Hippocampal formation (tissue), 2 donors: ENCODE measurements at regions not wholly inside any gene's neighbourhood (a gene's known extent, or its start where the extent isn't known, plus 50 kb on each side); places are given as distances from the start of the nearest gene placed in this dataset.
"Not testable (repeated sequence)": the region's sequence is repeated elsewhere in the genome, so short reads cannot be mapped to it uniquely, and the experiment has no call there.

Experiments used
- DNase-seq, 2 donors: peaks; one replicate each; lab custom pipeline; 2025; lab: John Stamatoyannopoulos, UW

DNA sequence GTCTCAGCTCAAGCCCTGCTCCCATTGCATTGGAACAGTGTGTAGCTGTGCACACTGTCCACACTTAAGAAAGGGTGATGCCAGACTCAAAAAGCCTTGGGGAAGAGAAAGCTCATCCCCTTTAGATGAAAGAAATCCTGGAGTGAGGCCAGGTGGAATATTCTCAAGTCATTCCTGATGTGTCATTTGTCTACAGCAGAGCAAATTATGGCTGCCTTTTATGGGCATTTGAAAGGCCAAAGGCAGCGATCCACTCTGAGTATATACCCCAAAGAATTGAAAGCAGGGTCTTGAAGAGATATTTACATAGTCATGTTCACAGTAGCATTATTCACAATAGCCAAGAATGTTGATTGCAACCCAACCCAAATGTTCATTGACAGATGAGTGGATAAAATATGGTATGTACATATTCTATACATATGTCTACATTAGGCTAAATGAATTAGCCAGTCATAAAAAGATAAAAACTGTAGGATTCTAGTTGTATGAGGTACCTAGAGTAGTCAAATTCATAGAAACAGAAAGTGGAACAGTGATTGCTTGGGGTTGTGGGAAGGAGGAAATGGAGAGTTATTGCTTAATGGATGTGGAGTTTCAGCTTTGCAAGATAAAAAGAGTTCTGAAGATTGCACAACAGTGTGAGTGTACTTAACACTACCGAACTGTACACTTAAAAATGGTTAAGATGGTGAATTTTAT, 214.9 kb downstream of the KCNRG start:
- no peak for DNase-seq

DNA sequence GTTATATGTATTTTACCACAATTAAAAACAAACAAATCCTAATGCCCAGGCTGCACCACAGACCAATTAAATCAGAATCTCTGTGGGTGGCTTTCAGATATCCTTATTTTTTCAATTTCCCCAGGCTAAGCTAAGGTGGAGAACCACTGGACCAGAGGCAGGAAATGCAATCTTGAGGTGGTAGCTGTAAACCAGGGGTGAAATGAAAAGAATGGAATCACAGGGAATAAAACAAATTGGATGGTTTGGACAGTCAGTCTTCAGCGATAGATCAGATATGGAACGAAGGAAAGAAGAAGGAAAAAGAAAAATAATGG, 215.4 kb downstream of the KCNRG start:
- DNase-seq: no peak

DNA sequence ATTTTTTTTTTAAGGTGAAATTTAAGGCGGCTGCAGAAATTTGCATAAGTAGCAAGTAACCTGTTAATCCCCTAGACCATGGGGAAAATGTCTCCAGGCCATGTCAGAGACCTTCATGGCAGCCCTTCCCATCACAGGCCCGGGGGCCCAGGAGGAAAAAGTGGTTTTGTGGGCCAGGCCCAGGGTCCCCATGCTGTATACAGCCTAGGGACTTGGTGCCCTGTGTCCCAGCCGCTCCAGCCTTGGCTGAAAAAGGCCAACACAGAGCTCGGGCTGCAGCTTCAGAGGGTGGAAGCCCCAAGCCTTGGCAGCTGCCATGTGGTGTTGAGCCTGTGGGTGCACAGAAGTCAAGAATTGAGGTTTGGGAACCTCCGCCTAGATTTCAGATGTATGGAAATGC, 218.3 kb downstream of the KCNRG start:
- DNase-seq: not testable (repeated sequence)

DNA sequence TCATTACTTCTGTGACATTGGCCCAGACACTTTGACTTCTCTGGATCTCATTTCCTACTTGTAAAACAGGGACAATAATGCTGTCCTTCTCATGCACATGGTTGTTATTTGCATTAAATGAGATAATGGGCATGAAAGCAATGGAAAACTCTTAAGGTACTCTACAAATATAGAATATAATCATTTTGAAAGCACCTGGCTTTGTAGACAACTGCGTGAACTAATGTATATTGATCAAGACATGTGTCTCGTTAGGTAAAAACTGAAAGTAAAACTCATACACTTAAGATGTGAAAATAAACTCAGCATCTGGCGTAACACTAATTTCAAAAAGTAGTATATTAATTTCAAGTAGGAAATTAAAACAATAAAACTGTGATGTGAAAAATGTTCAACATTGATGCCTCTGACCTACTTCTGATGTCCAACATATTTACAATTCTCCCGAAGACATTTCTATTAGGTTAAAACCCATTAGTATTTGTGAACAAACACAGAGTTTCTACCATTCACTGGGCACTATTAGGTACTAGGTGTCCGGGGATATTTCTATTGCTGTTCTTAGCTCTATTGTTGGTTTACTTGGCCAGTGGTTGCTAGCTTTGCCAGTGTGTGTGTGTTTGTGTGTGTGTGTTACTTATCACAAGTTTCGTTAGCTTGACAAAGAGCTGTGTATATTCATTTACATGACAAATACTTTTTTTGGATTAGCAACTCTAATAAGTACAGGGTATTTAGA, 220.5 kb downstream of the KCNRG start:
- no peak for DNase-seq

DNA sequence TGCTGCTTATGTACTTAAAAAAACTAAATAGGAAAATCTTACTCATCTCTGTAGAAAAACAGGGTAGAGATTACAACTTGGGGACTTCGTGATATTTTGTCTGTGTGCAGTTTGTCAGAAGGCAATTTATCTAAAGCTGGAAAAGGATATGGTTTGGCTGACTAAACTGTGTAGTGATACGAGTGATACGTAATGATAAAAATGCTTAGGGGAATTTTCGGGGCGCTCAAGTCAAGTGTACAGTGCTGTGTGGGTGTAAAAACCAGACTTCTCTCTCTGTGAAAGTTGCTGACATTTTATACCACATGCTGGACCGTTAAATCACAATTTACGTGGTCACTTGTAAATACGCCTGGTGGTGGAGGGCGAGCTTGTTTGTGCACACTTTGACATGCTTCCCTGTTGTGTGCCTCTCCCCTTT, 221.7 kb downstream of the KCNRG start:
- no peak for DNase-seq

DNA sequence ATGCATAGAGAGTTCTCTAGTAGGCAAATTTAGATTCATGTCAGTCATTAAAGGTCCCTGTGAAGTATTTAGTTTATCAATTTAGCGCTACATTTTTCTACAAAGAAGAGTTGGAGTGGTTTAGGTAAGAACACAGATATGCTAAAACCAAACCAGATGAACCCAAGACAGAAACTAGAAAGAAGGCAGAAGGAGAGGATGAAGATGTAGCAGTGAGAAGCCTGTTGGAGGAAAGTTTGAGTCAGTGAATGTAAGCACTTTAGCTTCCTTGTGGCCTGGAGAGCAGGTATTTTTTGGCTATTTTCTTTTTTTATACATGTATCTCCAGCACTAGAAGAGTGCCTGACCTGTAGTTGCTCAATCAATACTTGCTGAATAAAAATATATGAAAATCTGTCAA, 223.7 kb downstream of the KCNRG start:
- no peak for DNase-seq

DNA sequence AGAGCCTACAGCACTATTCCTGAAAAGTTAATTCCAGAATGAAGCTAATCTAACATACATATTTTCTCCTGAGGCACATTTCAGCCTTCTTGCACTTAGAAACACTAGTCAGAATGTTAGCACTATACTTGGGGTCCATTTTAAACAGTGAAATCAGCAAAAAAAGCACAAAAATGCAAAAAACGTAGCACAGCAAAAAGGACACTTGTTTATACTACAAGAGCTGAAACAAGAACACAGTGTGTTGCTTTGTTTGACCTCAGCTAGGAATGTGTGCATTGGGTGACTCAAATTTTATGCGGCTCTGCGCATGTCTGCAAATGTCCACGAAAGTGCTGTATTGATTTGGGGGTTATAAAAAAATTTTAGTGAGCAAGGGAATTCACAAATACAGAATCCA, 226.2 kb downstream of the KCNRG start:
- no peak for DNase-seq

DNA sequence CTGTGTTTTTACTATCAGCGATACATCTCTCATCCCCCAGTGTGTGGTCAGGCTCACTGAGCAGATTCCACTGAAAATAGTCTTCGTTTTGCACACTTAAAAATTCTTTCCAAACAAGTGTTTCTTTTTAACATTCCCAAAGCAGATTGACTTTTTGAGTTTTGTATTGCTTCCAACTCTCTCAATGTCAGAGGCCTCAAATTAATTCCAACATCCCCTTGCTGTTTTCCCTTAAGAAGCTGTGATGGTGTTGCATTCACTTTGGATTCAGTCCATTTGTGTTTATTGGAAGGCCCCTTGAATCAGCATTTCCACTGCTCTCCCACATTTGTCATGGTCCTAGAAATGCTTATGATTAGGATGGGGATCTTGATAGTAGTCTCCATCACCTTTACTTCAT, 228.7 kb downstream of the KCNRG start:
- DNase-seq: no peak

DNA sequence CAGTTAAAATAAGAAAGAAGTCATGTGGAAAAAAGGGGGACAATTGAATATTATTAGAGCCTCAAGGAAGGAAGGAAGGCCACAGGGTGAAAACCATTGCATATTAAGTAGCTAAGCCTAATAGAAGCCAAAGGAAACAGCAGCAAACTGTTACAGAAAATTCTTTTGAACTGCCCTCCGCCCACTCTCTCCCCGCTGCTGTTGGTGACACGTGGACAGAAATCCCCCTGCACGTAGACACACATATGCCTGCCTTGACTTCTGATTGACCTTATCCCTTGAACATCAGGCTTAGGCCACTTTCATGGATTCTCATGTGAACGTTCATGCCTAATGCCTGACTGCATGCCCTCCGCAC, 229.1 kb downstream of the KCNRG start:
- no peak for DNase-seq

DNA sequence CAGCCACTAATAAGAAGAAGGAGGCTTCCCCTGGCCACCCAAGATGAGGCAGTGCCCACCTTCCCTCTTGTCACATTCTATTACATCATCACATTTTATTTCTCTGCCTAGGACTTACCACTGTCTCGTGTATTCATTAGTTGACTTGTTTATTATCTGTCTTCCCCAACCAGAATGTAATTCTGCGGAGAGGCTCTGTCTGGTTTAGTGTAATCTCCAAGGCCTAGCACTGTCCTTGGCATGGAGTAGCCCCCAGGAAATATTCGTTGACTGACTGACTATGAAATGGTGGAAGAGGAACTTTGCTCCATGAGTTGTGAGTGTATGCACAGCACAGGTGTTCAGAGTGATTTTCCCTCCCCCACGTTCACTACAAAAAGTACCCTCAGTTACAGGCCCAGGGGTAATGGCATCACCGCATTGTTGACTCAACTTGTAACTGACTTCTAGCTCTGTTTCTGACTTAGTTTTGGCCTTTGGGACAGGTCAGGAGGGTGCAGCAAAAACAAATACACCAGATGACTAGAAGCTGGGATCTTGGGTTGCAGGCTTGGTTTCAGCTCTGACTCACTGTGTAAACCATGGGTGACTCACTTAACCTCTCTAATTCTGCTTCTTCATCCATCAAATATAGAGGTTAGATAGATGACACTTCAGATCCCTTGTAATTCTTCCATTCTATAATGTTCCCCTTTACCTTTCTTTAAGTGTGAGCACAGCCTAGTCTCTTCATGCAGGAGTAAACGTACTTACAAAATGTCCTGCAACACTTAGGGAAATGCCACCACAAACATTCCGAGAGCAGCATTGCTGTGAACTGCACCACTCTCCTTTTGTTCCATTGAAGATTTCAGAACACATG, 229.7 kb downstream of the KCNRG start:
- DNase-seq: no peak

DNA sequence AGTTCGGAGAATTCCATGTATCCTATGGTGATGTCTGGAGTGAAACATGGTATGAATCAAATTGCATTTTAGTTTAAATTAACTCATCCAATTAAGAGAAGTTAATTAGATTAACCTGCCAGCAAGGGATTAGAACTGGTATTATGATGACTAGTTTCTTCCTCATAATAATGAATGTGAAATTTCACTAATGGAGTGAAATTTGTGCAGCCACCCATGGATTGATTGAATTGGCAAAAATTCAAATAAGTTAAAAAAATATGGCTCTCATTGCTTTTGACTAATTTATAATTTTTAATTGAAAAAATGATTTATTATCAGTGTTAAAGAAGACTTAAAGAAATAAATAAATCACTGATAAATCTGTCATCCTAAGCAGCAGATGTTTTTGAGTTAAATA, 232.0 kb downstream of the KCNRG start:
- no peak for DNase-seq

DNA sequence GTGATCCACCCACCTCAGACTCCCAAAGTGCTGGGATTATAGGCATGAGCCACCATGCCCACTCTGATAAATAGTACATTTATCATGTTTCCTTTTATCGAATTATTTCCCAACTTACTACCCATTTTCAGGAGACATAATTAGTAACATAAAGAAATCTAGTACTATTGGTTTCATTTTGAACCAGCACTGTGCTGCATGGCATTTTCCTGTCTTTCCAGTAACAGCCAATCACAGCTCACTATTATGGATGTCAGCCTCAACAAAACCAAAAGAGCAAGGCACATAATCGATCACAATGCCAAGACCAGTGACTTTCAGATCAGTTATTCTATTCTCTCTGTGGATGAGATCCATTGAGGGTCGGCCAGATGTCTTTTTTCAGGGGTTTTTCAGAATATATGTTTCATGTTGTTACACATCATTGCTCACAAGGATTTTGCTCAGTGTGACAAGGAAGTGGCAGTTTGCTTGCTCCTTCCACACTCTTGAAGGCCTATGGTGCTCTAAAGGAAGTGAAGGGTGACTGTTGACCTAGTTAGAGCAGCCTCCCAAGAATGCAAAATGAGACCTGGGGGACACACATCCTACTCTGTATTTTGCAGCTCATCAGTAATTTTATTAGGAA, 233.4 kb downstream of the KCNRG start:
- DNase-seq: no peak

DNA sequence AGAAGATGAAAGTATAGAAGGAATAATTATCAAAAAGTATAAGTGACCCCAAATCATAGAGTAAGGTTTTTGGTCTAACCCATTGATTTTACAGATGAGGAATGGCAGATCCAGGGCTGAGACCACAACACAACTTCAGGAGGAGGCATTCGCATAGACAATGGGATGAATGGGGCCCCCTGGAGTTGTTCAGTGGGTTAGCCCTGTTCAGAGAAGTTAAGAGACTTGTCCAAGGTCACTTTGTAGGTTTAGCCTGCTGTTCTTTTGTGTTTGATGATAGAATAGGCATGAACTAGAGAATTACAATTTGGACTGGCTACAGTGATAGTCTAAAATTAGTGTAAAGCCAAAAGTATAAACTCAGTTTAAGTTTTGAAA, 233.9 kb downstream of the KCNRG start:
- DNase-seq: no peak

DNA sequence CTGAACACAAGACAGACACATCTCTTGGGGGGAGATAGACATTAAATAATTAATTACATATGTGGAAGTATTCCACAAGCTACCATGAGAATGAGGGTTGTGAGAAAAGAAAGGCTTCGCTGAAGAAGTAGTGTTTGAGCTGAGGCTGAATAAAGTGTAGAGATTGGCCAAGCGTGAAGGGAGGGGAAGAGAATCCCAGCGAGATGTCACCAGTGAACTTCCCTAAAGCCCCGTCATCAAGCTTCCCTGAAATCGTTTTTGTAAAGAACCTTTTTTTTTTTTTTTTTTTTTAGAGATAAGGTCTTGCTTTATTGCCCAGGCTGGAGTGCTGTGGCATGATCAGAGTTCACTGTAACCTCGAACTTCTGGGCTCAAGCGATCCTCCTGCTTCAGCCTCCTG, 235.2 kb downstream of the KCNRG start:
- no peak for DNase-seq

DNA sequence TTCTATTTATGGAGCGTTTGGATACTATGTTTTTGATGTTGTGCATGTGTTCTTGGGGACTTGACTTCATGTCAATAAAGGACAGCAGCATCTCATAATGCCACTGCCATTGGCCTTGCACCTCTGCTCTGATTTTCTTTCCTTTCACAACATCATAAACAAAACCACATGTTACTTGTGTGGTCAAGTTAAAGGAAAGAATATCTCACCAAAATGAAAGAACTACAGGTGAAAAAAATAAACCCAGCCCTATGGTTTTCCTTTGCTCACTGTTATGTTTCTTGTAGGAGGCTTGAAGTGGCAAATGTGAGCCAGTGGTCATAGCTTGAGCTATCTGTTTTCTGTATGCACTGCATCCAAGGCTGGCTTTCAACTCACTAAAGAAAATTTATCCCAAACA, 240.4 kb downstream of the KCNRG start:
- no peak for DNase-seq

DNA sequence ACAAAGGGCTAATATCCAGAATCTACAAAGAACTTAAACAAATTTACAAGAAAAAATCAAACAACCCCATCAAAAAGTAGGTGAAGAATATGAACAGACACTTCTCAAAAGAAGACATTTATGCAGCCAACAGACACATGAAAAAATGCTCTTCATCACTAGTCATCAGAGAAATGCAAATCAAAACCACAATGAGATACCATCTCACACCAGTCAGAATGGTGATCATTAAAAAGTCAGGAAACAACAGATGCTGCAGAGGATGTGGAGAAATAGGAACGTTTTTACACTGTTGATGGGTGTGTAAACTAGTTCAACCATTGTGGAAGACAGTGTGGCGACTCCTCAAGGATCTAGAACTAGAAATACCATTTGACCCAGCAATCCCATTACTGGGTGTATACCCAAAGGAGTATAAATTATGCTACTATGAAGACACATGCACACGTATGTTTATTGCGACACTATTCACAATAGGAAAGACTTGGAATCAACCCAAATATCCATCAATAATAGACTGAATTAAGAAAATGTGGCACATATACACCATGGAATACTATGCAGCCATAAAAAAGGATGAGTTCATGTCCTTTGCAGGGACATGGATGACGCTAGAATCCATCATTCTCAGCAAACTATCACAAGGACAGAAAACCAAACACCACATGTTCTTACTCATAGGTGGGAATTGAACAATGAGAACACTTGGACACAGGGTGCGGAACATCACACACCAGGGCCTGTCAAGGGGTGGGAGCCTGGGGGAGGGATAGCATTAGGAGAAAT, 241.5 kb downstream of the KCNRG start:
- not testable (repeated sequence) for DNase-seq

DNA sequence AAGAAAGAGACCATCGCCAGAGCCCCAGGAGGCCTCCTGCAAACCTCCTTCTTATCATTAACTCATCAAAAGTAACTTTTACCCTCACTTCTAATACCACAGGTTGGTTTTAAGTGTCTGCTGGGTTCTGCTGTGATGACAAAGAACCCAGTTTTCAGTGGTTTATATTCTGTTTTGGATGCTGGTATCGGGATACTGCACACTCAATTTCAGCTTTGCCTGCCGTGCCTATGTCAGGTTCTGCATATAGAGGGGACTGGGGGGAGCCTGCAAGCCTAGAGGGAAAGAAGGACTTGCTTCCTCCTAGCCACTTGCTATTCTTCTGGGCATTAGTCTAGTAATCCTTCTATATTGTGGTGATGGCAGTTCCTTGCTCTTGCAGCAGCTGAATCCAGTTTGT, 242.4 kb downstream of the KCNRG start:
- DNase-seq: no peak

DNA sequence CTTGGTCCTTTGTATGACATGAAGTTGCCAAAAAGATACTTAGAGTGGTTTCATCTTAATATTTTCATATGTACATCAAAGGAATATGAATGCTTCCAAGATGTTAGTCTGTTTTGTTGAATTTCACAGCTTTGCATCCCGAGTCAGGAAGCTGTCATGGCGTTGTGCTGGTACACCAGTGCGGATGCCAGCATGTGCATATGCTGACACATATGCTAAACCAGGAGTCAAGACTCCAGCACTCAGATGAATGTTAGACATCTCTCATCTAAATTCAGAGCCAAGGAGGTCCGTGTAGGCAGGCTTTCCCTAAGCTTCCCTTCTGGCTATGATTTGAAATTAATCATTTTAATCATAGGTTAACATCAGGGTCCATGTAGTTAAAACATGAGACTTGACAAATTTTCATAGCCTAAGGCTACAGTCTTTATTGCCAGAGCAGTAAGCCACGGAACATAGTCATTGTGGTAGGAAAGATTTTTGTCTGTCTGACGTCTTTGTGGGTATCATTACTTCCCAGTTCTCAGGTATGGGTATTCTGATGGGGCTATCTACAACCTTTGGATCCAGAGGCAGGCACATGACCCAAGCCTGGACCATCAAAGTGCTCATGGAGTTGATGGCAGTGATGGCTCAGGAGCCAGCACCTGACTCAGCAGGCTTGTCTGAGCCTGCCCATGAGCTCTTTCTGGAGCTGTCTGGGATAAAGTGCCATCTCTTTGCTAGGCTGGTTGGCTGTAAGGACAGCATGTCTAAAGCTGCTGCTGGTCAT, 246.1 kb downstream of the KCNRG start:
- DNase-seq: no peak

DNA sequence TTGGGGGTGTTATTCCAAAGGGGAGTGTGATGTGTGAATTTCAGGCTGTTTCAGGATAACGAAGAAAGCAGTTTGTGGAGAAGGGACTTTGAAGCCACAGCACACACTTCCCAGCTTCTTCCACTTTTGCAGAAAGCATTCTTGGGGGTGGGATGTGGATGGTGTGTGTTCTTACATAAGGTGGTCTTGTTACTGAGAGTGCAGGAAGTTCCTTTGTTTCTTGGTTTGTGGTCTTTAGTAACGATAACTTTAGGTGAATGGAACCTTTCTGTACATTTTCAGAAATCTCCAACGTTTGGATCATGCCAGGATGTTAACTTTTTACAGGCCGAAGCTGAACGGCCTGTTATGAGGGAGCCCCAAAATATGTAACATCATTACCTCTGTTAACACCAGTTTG, 251.8 kb downstream of the KCNRG start:
- no peak for DNase-seq

DNA sequence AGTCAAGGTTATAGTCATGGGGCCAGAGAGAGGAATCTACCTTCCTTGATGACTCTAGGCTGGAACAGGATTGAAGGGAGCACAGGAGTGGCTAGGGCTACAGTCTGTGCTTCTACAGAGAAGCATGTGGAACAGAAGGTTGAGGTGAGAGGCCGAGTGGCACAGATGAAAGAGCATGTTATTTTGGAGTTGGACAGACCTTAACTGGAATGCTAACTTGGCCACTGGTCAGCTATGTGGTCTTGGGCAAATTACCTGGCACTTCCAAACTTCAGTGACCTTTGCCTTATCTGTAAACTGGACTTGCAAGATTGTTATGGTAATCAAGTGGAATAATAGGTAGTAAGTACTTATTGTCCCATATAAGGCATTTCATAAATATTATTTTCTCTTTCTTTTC, 252.7 kb downstream of the KCNRG start:
- no peak for DNase-seq

DNA sequence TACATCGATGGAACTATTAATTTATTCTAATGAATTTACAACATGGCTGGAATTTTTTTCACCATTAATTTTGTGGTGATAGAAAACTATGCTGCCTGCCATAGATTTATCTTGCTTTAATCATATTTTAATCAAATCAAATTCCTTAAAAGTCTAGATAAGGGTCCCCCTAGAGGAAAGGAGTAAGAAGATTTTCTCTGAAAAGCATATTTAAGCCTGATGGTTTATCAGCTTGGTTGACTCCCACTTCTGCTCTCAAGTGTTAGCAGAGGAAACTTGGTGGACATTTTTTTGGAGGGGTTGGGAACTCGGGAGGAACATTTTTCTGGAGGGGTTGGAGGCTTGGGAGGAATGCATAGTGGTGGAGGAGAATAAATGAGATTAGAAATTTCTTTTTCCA, 253.3 kb downstream of the KCNRG start:
- DNase-seq: no peak
